GM23248 (cell line): ENCODE measurements at regions not wholly inside any gene's neighbourhood (a gene's known extent, or its start where the extent isn't known, plus 50 kb on each side); places are given as distances from the start of the nearest gene placed in this dataset.

ENCODE experiments used
- DNase-seq: peaks from one replicate; pipeline ENCODE4 v3.0.0-alpha.2; 2015
- H2AFZ ChIP-seq: fragments of 200-600 bp; sonication (generic); 2 replicates; pipeline ENCODE4 v1.6.1; 2016; ENCODE audit warnings: antibody characterized with exemption
- H3F3A ChIP-seq: fragments of 200-600 bp; sonication (generic); 2 replicates; pipeline ENCODE4 v1.6.1; 2016; ENCODE audit warnings: mild to moderate bottlenecking, antibody characterized with exemption, mixed run types; ENCODE audit not compliant: insufficient read depth
- H3K27ac ChIP-seq: fragments of 200-600 bp; sonication (generic); 2 replicates; pipeline ENCODE4 v1.5.1; 2016; ENCODE audit warnings: mild to moderate bottlenecking
- H3K27me3 ChIP-seq: fragments of 200-600 bp; sonication (generic); replicated peaks from 2 replicates; pipeline ENCODE4 v1.6.1; 2016; ENCODE audit warnings: mild to moderate bottlenecking; ENCODE audit not compliant: insufficient read depth
- H3K36me3 ChIP-seq: fragments of 200-600 bp; sonication (generic); 2 replicates; pipeline ENCODE4 v1.6.1; 2016; ENCODE audit warnings: low read depth, mild to moderate bottlenecking
- H3K4me1 ChIP-seq: fragments of 200-600 bp; sonication (generic); 2 replicates; pipeline ENCODE4 v1.6.1; 2016; ENCODE audit warnings: mild to moderate bottlenecking; ENCODE audit not compliant: insufficient read depth
- H3K4me2 ChIP-seq: fragments of 200-600 bp; sonication (generic); one replicate; pipeline ENCODE4 v1.6.1; 2016; ENCODE audit warnings: mild to moderate bottlenecking; ENCODE audit not compliant: unreplicated experiment
- H3K4me3 ChIP-seq: fragments of 200-600 bp; sonication (generic); 2 replicates; pipeline ENCODE4 v1.5.1; 2016; ENCODE audit warnings: mild to moderate bottlenecking
- H3K79me2 ChIP-seq: fragments of 200-600 bp; sonication (generic); 2 replicates; pipeline ENCODE4 v1.6.1; 2016; ENCODE audit warnings: mild to moderate bottlenecking; ENCODE audit not compliant: insufficient read depth
- H3K9ac ChIP-seq: fragments of 200-600 bp; sonication (generic); 2 replicates; pipeline ENCODE4 v1.6.1; 2016; ENCODE audit warnings: mild to moderate bottlenecking
- H3K9me2 ChIP-seq: fragments of 200-600 bp; sonication (generic); 2 replicates; pipeline ENCODE4 v1.6.1; 2016; ENCODE audit warnings: mixed run types, mild to moderate bottlenecking, moderate library complexity; ENCODE audit not compliant: insufficient read depth
- H3K9me3 ChIP-seq: fragments of 200-600 bp; sonication (generic); one replicate; pipeline ENCODE4 v1.6.1; 2017; ENCODE audit warnings: low read depth
- H4K20me1 ChIP-seq: fragments of 200-600 bp; sonication (generic); 2 replicates; pipeline ENCODE4 v1.6.0; 2016; ENCODE audit not compliant: insufficient read depth
- EZH2 ChIP-seq: fragments of 200-600 bp; sonication (generic); IDR thresholded peaks from 2 replicates; pipeline ENCODE4 v1.6.1; 2018; ENCODE audit warnings: antibody characterized with exemption, mild to moderate bottlenecking; ENCODE audit not compliant: insufficient read depth, poor library complexity, severe bottlenecking
- EZH2phosphoT487 ChIP-seq: fragments of 200-600 bp; sonication (generic); IDR thresholded peaks from 2 replicates; pipeline ENCODE4 v1.6.1; 2018; ENCODE audit warnings: antibody characterized with exemption, moderate library complexity, mild to moderate bottlenecking, low read depth; ENCODE audit not compliant: insufficient read depth
- WGBS, 2 experiments: methylation state at CpG; one replicate each; pipeline ENCODE4 v1.1.6; 2015 to 2017; ENCODE audit warnings: low lambda C conversion rate in 2 of 2, low coverage in 1 of 2; ENCODE audit errors: missing lambda C conversion rate in 2 of 2; 5-methylcytosine and 5-hydroxymethylcytosine counted together
- in situ Hi-C: fragments of 300-500 bp; cut with MboI; formaldehyde crosslinking; loops from 2 replicates; pipeline ENCODE4 v1.15.0; 2020

DNA sequence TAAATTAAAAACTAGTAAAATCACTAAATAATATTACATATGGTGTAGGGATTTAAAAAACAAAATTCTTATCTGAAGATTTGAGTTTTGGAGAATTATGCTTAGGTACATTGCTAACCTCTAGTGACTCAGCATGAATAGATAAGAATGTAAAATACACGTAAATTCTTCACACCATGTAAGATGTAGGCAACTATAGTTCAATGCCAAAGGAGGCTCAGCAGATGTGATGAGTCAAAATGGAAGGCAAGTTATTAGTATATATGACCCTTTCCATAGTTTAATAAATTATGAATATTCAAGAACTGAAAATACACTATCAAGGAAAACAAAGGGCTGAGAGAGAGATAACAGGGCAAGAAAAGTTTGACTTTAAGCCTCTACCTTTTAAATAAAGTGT, 79.0 kb downstream of the MRPS30 start:
- whole genome bisulfite sequencing, 2 experiments, result 21 to 45% methylated on average over 1 of the region's 1 CpG
- H2AFZ ChIP-seq, result no peak overlapping the region
- no peaks in the 10 kb centered on the region for H3K27me3 ChIP-seq
- H3K9me2 ChIP-seq, result no peaks in the 10 kb centered on the region
- no peaks in the 10 kb centered on the region for H3K79me2 ChIP-seq
- no peak overlapping the region for H3K4me2 ChIP-seq
- no peak overlapping the region for H3K4me3 ChIP-seq
- in situ Hi-C loops, result no loop called here
- TF ChIP-seq EZH2 (no peak), EZH2phosphoT487 (no peak)
- no peaks in the 10 kb centered on the region for H3F3A ChIP-seq
- no peak overlapping the region for H3K9ac ChIP-seq
- no peaks in the 10 kb centered on the region for H4K20me1 ChIP-seq
- no peaks in the 10 kb centered on the region for H3K4me1 ChIP-seq
- no peak for DNase-seq
- no peak overlapping the region for H3K27ac ChIP-seq
- H3K9me3 ChIP-seq, result no peaks in the 10 kb centered on the region
- H3K36me3 ChIP-seq, result no peaks in the 10 kb centered on the region

DNA sequence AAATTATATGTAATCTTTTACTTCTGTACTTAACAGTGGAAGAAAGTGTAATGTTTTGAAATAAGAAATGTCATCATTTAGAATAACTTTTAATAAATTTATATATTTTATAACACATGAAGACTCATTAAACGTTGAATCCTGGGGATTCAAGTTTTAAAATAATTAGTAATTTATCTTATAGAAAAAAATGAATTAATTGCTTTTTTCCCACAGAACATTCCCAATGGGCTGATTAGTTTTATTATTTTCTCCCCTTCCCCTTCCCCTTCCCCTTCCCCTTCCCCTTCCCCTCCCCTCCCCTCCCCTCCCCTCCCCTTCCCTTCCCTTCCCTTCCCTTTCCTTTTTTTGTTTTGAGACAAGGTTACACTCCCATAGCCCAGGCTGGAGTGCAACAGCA, 79.7 kb downstream of the MRPS30 start:
- Histone ChIP-seq H3K9ac (no peak overlapping the region), H3K4me3 (no peak overlapping the region), H3K9me2 (no peaks in the 10 kb centered on the region), H3K27ac (no peak overlapping the region), H3K27me3 (no peaks in the 10 kb centered on the region), H3K79me2 (no peaks in the 10 kb centered on the region), H3K4me1 (no peaks in the 10 kb centered on the region), H3K4me2 (no peak overlapping the region), H3K9me3 (no peaks in the 10 kb centered on the region), H3F3A (no peaks in the 10 kb centered on the region), H4K20me1 (no peaks in the 10 kb centered on the region), H2AFZ (no peak overlapping the region), H3K36me3 (no peaks in the 10 kb centered on the region)
- TF ChIP-seq EZH2 (no peak), EZH2phosphoT487 (no peak)
- DNase-seq, result no peak
- in situ Hi-C loops, result no loop called here
- 7 to 11% methylated on average over 1 of the region's 1 CpG for WGBS, 2 experiments

DNA sequence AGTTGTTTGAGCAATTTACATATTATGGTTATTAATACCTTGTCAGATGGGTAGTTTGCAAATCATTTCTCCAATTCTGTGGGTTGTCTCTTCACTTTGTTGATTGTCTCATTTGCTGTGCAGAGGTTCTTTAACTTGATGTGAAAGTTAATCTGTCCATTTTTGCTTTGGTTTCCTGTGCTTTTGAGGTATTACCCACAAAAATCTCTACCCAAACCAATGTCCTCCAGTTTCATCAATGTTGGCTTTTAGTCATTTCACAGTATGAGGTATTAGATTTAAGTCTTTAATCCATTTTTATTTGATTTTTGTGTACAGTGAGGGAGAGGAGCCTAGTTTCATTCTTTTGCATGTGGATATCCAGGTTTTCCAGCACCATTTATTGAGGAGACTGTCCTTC, 82.4 kb downstream of the MRPS30 start:
- H3F3A ChIP-seq, result no peaks in the 10 kb centered on the region
- H3K4me3 ChIP-seq, result no peak overlapping the region
- H4K20me1 ChIP-seq, result no peaks in the 10 kb centered on the region
- H3K79me2 ChIP-seq, result no peaks in the 10 kb centered on the region
- no peaks in the 10 kb centered on the region for H3K4me1 ChIP-seq
- no peak for DNase-seq
- H3K4me2 ChIP-seq, result no peak overlapping the region
- H3K9me3 ChIP-seq, result no peaks in the 10 kb centered on the region
- in situ Hi-C loops, result no loop called here
- H3K9ac ChIP-seq, result no peak overlapping the region
- H3K9me2 ChIP-seq, result no peaks in the 10 kb centered on the region
- H3K36me3 ChIP-seq, result no peaks in the 10 kb centered on the region
- no peak overlapping the region for H3K27ac ChIP-seq
- no peaks in the 10 kb centered on the region for H3K27me3 ChIP-seq
- H2AFZ ChIP-seq, result no peak overlapping the region
- TF ChIP-seq EZH2 (no peak), EZH2phosphoT487 (no peak)

DNA sequence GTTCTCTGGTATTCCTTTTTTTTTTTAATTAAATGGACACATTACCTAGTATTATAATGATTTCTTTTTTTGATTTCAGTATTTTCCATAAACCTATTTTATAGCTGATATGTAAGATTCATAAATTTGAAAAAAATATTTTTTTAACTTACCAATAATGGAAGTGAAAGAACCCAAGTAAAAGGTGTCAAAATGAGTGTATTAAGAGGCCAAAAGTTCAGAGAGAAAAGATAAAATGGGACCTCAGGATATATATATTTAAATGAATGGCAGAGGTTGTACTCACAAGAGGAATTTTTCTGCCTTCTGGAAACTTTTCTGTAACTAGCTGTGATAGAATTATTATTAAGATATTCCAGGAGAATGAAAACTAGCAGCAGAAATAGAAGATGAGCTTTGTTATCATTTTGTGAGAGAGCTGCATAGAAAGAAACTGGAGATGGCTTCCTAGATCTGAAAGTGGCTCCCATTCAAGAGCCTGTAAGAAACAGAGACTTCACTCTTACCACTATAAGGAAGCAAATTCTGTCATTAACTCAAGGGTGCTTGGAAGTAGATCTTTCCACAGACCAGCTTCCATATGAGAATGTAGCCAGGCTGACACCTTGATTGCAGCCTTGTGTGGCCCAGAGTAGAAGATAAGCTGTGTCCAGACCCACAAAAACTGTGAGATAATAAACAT, 91.7 kb downstream of the MRPS30 start:
- TF ChIP-seq EZH2 (no peak), EZH2phosphoT487 (no peak)
- Histone ChIP-seq H3K4me1 (no peaks in the 10 kb centered on the region), H3K27ac (no peak overlapping the region), H2AFZ (no peak overlapping the region), H3K79me2 (no peaks in the 10 kb centered on the region), H3K4me2 (no peak overlapping the region), H3K9me3 (no peaks in the 10 kb centered on the region), H3K4me3 (no peak overlapping the region), H3K27me3 (no peaks in the 10 kb centered on the region), H3F3A (no peaks in the 10 kb centered on the region), H3K36me3 (no peaks in the 10 kb centered on the region), H3K9ac (no peak overlapping the region), H3K9me2 (no peaks in the 10 kb centered on the region), H4K20me1 (no peaks in the 10 kb centered on the region)
- DNase-seq, result no peak
- in situ Hi-C loops, result no loop called here

DNA sequence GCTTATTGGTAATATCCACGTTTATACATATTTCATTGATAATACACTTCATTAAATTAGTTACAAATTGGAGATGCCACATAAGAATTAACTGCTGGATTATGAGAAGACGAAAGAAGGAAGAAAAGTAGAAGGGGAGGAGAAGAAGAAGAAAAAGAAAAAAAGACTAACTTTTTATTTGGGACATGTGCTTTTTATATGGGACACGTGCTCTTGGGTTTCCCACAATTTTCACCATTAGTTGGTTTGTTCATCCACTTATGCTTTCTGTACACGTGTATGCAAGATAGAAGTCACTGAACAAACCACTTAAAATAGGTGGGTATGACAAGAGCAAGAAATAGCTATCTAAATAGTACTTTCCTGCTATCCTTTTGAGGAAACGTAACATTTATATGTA, 98.6 kb downstream of the MRPS30 start:
- Histone ChIP-seq H3K9me2 (no peaks in the 10 kb centered on the region), H3K79me2 (no peaks in the 10 kb centered on the region), H3K9me3 (no peaks in the 10 kb centered on the region), H3K4me2 (no peak overlapping the region), H2AFZ (no peak overlapping the region), H3K36me3 (no peaks in the 10 kb centered on the region), H3K4me3 (no peak overlapping the region), H3F3A (no peaks in the 10 kb centered on the region), H3K9ac (no peak overlapping the region), H3K27me3 (no peaks in the 10 kb centered on the region), H3K27ac (no peak overlapping the region), H4K20me1 (no peaks in the 10 kb centered on the region), H3K4me1 (no peaks in the 10 kb centered on the region)
- no peak for DNase-seq
- no peak for TF ChIP-seq EZH2phosphoT487
- no peak for TF ChIP-seq EZH2
- in situ Hi-C loops, result no loop called here
- 12 to 13% methylated on average over 5 of the region's 5 CpGs for WGBS, 2 experiments
